Fibroblast of lung (primary cell): ENCODE measurements at regions not wholly inside any gene's neighbourhood (a gene's known extent, or its start where the extent isn't known, plus 50 kb on each side); places are given as distances from the start of the nearest gene placed in this dataset.

Experiments
- DNase-seq, 2 donors: peaks; one replicate each; pipeline versions ENCODE4 v3.0.0 to v3.0.0-alpha.2; 2010; ENCODE audit warnings: low read depth in 2 of 2
- H2AFZ ChIP-seq: 2 replicates; pipeline ENCODE4 v1.5.1; 2012; ENCODE audit warnings: low read length, control low read depth, inconsistent platforms
- H3K27ac ChIP-seq: 2 replicates; pipeline ENCODE4 v1.5.1; 2011; ENCODE audit warnings: low read length, control low read depth; ENCODE audit not compliant: insufficient read depth
- H3K27me3 ChIP-seq: 2 replicates; pipeline ENCODE4 v1.5.1; 2011; ENCODE audit warnings: mild to moderate bottlenecking, low read length; ENCODE audit not compliant: control insufficient read depth, insufficient read depth
- H3K36me3 ChIP-seq: 2 replicates; pipeline ENCODE4 v1.5.1; 2011; ENCODE audit warnings: low read length; ENCODE audit not compliant: control insufficient read depth, insufficient read depth
- H3K4me1 ChIP-seq: 2 replicates; pipeline ENCODE4 v1.5.1; 2011; ENCODE audit warnings: low read length; ENCODE audit not compliant: control insufficient read depth, insufficient read depth; ENCODE audit errors: extremely low read depth
- H3K4me2 ChIP-seq: 2 replicates; pipeline ENCODE4 v1.5.1; 2011; ENCODE audit warnings: low read length, control low read depth; ENCODE audit not compliant: insufficient read depth; ENCODE audit errors: extremely low read depth
- H3K4me3 ChIP-seq, 4 experiments: fragments of 200-600 bp in 1 of 4; sonication (generic) in 1 of 4; replicated peaks in 1 of 4; 2 replicates each; pipeline ENCODE4 v1.5.1; 2011 to 2016; ENCODE audit warnings: low read length in 4 of 4, low read depth in 3 of 4, mild to moderate bottlenecking in 3 of 4, control low read depth in 2 of 4, inconsistent platforms in 1 of 4, mixed read lengths in 1 of 4; ENCODE audit not compliant: insufficient read depth in 1 of 4; ENCODE audit errors: control extremely low read depth in 1 of 4
- H3K79me2 ChIP-seq: 2 replicates; pipeline ENCODE4 v1.5.1; 2012; ENCODE audit warnings: mild to moderate bottlenecking, low read length, inconsistent platforms; ENCODE audit not compliant: control insufficient read depth, insufficient read depth
- H3K9ac ChIP-seq: 2 replicates; pipeline ENCODE4 v1.5.1; 2011; ENCODE audit warnings: mild to moderate bottlenecking, low read length, control low read depth; ENCODE audit not compliant: insufficient read depth
- H3K9me3 ChIP-seq: 2 replicates; pipeline ENCODE4 v1.5.1; 2012; ENCODE audit warnings: low read depth, low read length; ENCODE audit not compliant: control insufficient read depth, insufficient read depth
- H4K20me1 ChIP-seq: 2 replicates; pipeline ENCODE4 v1.5.1; 2011; ENCODE audit warnings: low read length; ENCODE audit not compliant: control insufficient read depth, insufficient read depth; ENCODE audit errors: extremely low read depth
- EZH2 ChIP-seq: IDR thresholded peaks from 2 replicates; pipeline ENCODE4 v1.5.1; 2012; ENCODE audit warnings: low read length, control low read depth, mild to moderate bottlenecking; ENCODE audit errors: missing control alignments
- TF ChIP-seq, protein P1 (sequence below), 2 donors: IDR thresholded peaks in 1 of 2; conservative IDR thresholded peaks in 1 of 2; 1 replicate in 1 of 2; 2 replicates in 1 of 2; pipeline ENCODE4 v1.5.1; 2011 to 2012; ENCODE audit warnings: low read length in 2 of 2, control low read depth in 1 of 2, inconsistent platforms in 1 of 2, low read depth in 1 of 2, mild to moderate bottlenecking in 1 of 2

DNA sequence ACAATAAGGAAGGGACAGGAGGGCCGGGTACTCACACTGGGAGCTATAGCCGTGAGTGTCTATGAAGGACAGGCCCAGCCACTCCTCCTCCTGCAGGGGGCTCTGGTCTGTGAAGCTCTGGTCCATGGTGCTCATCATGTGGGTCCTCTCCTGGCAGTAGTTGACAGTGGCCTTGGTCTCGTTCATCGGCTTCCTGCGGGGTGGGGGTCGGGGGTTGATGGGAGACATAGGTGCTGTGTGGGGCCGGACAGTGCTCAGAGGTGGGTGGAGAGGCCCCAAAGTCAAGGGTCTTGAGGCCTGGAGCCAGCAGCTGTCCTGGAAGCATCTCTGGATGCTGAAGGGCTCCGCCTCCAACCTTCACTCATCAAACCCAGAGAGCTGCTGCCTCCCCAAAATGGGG lies 260.4 kb downstream of the PTPRU start:
- no peak overlapping the region for H2AFZ ChIP-seq
- H3K79me2 ChIP-seq: no peaks in the 10 kb centered on the region
- H3K4me3 ChIP-seq: no peak overlapping the region
- no peak for TF ChIP-seq EZH2
- TF ChIP-seq, protein P1, sequence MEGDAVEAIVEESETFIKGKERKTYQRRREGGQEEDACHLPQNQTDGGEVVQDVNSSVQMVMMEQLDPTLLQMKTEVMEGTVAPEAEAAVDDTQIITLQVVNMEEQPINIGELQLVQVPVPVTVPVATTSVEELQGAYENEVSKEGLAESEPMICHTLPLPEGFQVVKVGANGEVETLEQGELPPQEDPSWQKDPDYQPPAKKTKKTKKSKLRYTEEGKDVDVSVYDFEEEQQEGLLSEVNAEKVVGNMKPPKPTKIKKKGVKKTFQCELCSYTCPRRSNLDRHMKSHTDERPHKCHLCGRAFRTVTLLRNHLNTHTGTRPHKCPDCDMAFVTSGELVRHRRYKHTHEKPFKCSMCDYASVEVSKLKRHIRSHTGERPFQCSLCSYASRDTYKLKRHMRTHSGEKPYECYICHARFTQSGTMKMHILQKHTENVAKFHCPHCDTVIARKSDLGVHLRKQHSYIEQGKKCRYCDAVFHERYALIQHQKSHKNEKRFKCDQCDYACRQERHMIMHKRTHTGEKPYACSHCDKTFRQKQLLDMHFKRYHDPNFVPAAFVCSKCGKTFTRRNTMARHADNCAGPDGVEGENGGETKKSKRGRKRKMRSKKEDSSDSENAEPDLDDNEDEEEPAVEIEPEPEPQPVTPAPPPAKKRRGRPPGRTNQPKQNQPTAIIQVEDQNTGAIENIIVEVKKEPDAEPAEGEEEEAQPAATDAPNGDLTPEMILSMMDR (conservative IDR thresholded peaks at IDR 0.05 in 1 of 2, IDR thresholded peaks at IDR 0.05 in 1 of 2; ENCODE audit: low read depth in 1 of 2, low read length in 2 of 2): no peak
- no peak overlapping the region for H3K4me2 ChIP-seq
- H4K20me1 ChIP-seq: no peaks in the 10 kb centered on the region
- H3K4me1 ChIP-seq: no peaks in the 10 kb centered on the region
- H3K9ac ChIP-seq: no peak overlapping the region
- no peak overlapping the region for H3K27ac ChIP-seq
- DNase-seq: no peak
- no peaks in the 10 kb centered on the region for H3K36me3 ChIP-seq
- H3K27me3 ChIP-seq: no peaks in the 10 kb centered on the region
- no peaks in the 10 kb centered on the region for H3K9me3 ChIP-seq

DNA sequence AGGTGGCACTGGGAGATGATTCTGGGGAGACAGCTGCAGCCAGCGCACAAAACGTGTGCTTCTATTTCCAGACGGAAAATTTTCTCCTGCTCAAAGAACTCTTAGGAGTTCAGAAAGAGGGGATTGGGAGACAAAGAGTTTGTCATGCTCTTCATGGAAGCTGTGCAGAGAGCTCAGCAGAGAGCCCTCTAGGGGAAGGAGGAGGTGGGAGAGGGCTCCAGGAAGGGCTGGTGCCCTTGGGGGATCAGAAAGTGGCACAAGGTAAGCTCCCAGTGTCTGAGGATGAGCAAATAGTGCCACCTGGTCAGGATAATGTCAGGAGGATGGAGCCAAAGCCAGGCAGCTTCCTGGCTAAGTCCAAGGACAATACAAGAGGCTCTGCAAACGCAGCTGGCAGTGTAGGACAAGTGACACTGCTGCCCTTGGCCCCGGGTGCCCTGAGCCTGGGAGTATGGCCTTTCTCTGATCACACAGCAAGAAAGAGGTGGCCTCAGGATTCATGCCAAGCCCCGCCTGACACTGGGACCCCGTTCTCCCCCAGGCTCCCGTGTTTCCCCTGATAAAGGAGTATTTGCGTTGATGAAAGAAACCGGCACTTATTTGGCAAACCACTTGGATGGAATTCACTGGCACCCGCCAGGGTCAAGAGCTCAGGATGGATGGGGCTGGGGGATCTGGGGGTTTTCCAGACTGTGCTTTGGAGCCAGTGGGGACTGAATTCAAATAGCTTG lies 254.0 kb downstream of the PTPRU start:
- no peak overlapping the region for H2AFZ ChIP-seq
- no peak overlapping the region for H3K27ac ChIP-seq
- no peaks in the 10 kb centered on the region for H3K27me3 ChIP-seq
- H3K36me3 ChIP-seq: no peaks in the 10 kb centered on the region
- no peak overlapping the region for H3K9ac ChIP-seq
- H4K20me1 ChIP-seq: no peaks in the 10 kb centered on the region
- no peaks in the 10 kb centered on the region for H3K79me2 ChIP-seq
- TF ChIP-seq, protein P1 (conservative IDR thresholded peaks at IDR 0.05 in 1 of 2, IDR thresholded peaks at IDR 0.05 in 1 of 2; ENCODE audit: low read depth in 1 of 2, low read length in 2 of 2): no peak
- TF ChIP-seq EZH2: no peak
- H3K9me3 ChIP-seq: no peaks in the 10 kb centered on the region
- DNase-seq: no peak
- no peaks in the 10 kb centered on the region for H3K4me1 ChIP-seq
- H3K4me2 ChIP-seq: no peak overlapping the region
- H3K4me3 ChIP-seq: no peak overlapping the region

DNA sequence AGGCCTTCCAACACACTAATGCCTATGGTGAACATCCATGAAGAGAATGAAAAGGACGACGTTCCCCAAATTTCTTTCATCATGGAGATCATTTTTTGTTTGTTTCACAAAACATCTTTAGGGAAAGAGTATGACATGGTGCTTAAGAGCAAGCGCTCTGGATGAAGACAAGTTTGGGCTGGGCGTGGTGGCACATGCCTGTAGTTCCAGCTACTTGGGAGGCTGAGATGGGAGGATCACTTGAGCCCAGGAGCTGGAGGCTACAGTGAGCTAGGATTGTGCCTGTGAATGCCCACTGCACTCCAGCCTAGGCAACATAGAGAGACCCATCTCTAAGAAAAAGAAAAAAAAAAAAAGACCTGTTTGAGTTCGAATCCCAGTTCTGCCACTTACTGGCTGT lies 253.1 kb downstream of the PTPRU start:
- Histone ChIP-seq H3K4me3 (no peak overlapping the region), H3K27me3 (no peaks in the 10 kb centered on the region), H3K9ac (no peak overlapping the region), H3K9me3 (no peaks in the 10 kb centered on the region), H2AFZ (no peak overlapping the region), H3K79me2 (no peaks in the 10 kb centered on the region), H4K20me1 (no peaks in the 10 kb centered on the region), H3K4me2 (no peak overlapping the region), H3K27ac (no peak overlapping the region), H3K4me1 (no peaks in the 10 kb centered on the region), H3K36me3 (no peaks in the 10 kb centered on the region)
- DNase-seq: no peak
- TF ChIP-seq, protein P1 (conservative IDR thresholded peaks at IDR 0.05 in 1 of 2, IDR thresholded peaks at IDR 0.05 in 1 of 2; ENCODE audit: low read depth in 1 of 2, low read length in 2 of 2): no peak
- no peak for TF ChIP-seq EZH2
